OCI-LY1 (cell line): ENCODE measurements at regions not wholly inside any gene's neighbourhood (a gene's known extent, or its start where the extent isn't known, plus 50 kb on each side); places are given as distances from the start of the nearest gene placed in this dataset.

Source experiments
- H2AFZ ChIP-seq: fragments of 200-600 bp; sonication (generic), shearing (Covaris generic); 2 replicates; pipeline ENCODE4 v1.6.0; 2014; ENCODE audit warnings: antibody characterized with exemption, mild to moderate bottlenecking, low read length
- H3F3A ChIP-seq: fragments of 200-600 bp; sonication (generic), shearing (Covaris generic); 2 replicates; pipeline ENCODE4 v1.6.0; 2014; ENCODE audit warnings: mild to moderate bottlenecking, antibody characterized with exemption, low read length, moderate library complexity; ENCODE audit not compliant: insufficient read depth
- H3K27ac ChIP-seq: fragments of 200-600 bp; sonication (generic); 2 replicates; pipeline ENCODE4 v1.5.1; 2014; ENCODE audit warnings: low read length, mixed run types, mild to moderate bottlenecking, low read depth; ENCODE audit not compliant: poor library complexity, severe bottlenecking
- H3K27me3 ChIP-seq: fragments of 200-600 bp; sonication (generic); 2 replicates; pipeline ENCODE4 v1.6.0; 2014; ENCODE audit warnings: antibody characterized with exemption, mild to moderate bottlenecking, low read length, moderate library complexity; ENCODE audit not compliant: insufficient read depth
- H3K36me3 ChIP-seq: fragments of 200-600 bp; sonication (generic); 2 replicates; pipeline ENCODE4 v1.6.1; 2014; ENCODE audit warnings: mild to moderate bottlenecking, antibody characterized with exemption, low read length, moderate library complexity, mixed read lengths; ENCODE audit not compliant: insufficient read depth
- H3K4me1 ChIP-seq: fragments of 200-600 bp; sonication (generic); 2 replicates; pipeline ENCODE4 v1.5.1; 2014; ENCODE audit warnings: mild to moderate bottlenecking, low read length, moderate library complexity; ENCODE audit not compliant: insufficient read depth, severe bottlenecking
- H3K4me2 ChIP-seq: fragments of 200-600 bp; sonication (generic), shearing (Covaris generic); 2 replicates; pipeline ENCODE4 v1.6.1; 2014; ENCODE audit warnings: low read length
- H3K4me3 ChIP-seq: fragments of 200-600 bp; sonication (generic); 2 replicates; pipeline ENCODE4 v1.5.1; 2014; ENCODE audit warnings: low read length, low read depth, mild to moderate bottlenecking, mixed read lengths; ENCODE audit not compliant: poor library complexity, severe bottlenecking
- H3K79me2 ChIP-seq: fragments of 200-600 bp; shearing (Covaris generic); 2 replicates; pipeline ENCODE4 v1.6.1; 2016; ENCODE audit warnings: mixed run types, low read length, mixed read lengths; ENCODE audit not compliant: insufficient read depth
- H3K9ac ChIP-seq: fragments of 200-600 bp; sonication (generic), shearing (Covaris generic); 2 replicates; pipeline ENCODE4 v1.6.1; 2014; ENCODE audit warnings: mild to moderate bottlenecking, low read length, mixed read lengths
- H3K9me2 ChIP-seq: fragments of 200-600 bp; sonication (generic), shearing (Covaris generic); 2 replicates; pipeline ENCODE4 v1.6.1; 2014; ENCODE audit warnings: low read depth, mild to moderate bottlenecking, low read length, mixed read lengths
- H3K9me3 ChIP-seq: fragments of 200-600 bp; shearing (Covaris generic); 2 replicates; pipeline ENCODE4 v1.6.1; 2014; ENCODE audit warnings: low read length, mixed read lengths
- H4K20me1 ChIP-seq: fragments of 200-600 bp; sonication (generic), shearing (Covaris generic); 2 replicates; pipeline ENCODE4 v1.6.0; 2016; ENCODE audit warnings: mild to moderate bottlenecking, low read length; ENCODE audit not compliant: insufficient read depth
- EZH2 ChIP-seq: fragments of 200-600 bp; sonication (generic), shearing (Covaris generic); IDR thresholded peaks from 2 replicates; pipeline ENCODE4 v1.8.0; 2017; ENCODE audit warnings: borderline replicate concordance, mixed run types, mild to moderate bottlenecking, antibody characterized with exemption, low read length, moderate library complexity, mixed read lengths
- TF ChIP-seq, protein P1 (sequence below): fragments of 200-600 bp; sonication (generic), shearing (Covaris generic); IDR thresholded peaks from 2 replicates; pipeline ENCODE4 v1.5.1; 2017; ENCODE audit warnings: mild to moderate bottlenecking, antibody characterized with exemption, low read length, moderate library complexity, mixed read lengths

DNA sequence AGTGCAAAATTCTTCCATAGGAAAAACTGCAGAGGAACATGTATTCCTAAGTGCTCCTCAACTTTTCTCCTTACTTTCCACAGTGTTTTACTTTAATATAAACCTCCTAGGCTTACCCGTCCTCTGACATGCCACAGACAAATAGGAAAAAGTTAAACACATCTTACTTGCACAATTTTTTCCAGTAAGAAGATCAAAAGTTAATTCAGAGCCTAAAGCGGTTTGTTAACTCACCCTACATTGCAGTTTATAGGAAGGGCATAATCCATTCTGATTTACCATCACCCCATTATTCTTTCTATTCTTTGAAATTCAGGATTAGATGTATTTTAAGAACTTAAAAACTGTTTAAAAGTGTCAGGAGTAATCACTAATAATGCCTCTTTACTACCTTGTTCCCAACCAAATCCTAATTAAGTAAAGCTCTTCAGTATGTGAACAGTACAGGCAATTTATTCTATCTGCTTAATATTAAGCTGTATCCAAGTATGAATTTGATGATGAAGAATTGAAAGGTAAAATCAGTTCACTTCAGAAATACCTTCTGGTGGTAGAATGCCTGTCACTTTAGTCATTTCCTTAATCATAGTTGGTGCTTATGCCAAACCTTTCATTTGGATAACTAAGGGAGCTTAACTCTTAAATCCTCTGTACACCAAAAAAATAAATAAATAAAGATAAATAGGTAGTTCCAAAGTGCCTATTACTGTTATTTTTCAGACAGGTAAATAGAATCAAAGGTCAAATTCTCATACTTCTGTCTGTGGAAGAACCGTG lies 292.0 kb downstream of the ALDH8A1 start:
- H3K9ac ChIP-seq: no peak overlapping the region
- no peaks in the 10 kb centered on the region for H3K36me3 ChIP-seq
- no peaks in the 10 kb centered on the region for H3K79me2 ChIP-seq
- H3K4me1 ChIP-seq: no peaks in the 10 kb centered on the region
- H2AFZ ChIP-seq: no peak overlapping the region
- no peaks in the 10 kb centered on the region for H3K9me3 ChIP-seq
- H3K4me2 ChIP-seq: no peak overlapping the region
- no peaks in the 10 kb centered on the region for H3F3A ChIP-seq
- no peaks in the 10 kb centered on the region for H3K27me3 ChIP-seq
- no peak overlapping the region for H3K4me3 ChIP-seq
- H3K27ac ChIP-seq: no peak overlapping the region
- H3K9me2 ChIP-seq: no peaks in the 10 kb centered on the region
- TF ChIP-seq, protein P1, sequence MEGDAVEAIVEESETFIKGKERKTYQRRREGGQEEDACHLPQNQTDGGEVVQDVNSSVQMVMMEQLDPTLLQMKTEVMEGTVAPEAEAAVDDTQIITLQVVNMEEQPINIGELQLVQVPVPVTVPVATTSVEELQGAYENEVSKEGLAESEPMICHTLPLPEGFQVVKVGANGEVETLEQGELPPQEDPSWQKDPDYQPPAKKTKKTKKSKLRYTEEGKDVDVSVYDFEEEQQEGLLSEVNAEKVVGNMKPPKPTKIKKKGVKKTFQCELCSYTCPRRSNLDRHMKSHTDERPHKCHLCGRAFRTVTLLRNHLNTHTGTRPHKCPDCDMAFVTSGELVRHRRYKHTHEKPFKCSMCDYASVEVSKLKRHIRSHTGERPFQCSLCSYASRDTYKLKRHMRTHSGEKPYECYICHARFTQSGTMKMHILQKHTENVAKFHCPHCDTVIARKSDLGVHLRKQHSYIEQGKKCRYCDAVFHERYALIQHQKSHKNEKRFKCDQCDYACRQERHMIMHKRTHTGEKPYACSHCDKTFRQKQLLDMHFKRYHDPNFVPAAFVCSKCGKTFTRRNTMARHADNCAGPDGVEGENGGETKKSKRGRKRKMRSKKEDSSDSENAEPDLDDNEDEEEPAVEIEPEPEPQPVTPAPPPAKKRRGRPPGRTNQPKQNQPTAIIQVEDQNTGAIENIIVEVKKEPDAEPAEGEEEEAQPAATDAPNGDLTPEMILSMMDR: no peak
- no peak for TF ChIP-seq EZH2
- no peaks in the 10 kb centered on the region for H4K20me1 ChIP-seq

DNA sequence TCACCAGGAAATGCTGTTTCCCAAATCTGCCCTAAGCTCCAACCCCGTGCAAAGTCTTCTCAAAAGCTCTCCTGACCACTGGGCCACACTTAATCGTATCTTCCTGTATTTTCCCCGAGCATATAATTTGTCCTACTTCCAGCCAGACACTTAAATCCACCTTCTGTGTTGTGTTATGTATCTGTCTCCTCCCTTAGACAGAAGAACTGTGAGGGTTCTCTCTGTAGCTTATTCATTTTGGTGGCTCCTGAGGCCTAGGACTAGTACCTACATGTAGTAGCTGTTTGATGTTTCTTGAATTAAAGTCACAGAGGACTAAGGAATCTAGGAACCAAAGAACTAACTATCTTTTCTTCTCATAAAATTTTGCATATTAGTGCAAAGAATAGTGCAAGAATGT lies 292.6 kb downstream of the ALDH8A1 start:
- no peaks in the 10 kb centered on the region for H4K20me1 ChIP-seq
- no peaks in the 10 kb centered on the region for H3K36me3 ChIP-seq
- H3K27me3 ChIP-seq: no peaks in the 10 kb centered on the region
- H3K79me2 ChIP-seq: no peaks in the 10 kb centered on the region
- H3F3A ChIP-seq: no peaks in the 10 kb centered on the region
- no peak overlapping the region for H3K4me3 ChIP-seq
- H3K9me3 ChIP-seq: no peaks in the 10 kb centered on the region
- H3K9me2 ChIP-seq: no peaks in the 10 kb centered on the region
- no peak overlapping the region for H2AFZ ChIP-seq
- H3K4me2 ChIP-seq: no peak overlapping the region
- H3K9ac ChIP-seq: no peak overlapping the region
- no peaks in the 10 kb centered on the region for H3K4me1 ChIP-seq
- H3K27ac ChIP-seq: no peak overlapping the region
- TF ChIP-seq EZH2: no peak
- TF ChIP-seq, protein P1: no peak

- Histone ChIP-seq H3K9me3 (no peaks in the 10 kb centered on the region), H3K27ac (no peak overlapping the region), H3K4me3 (no peak overlapping the region), H3K9me2 (no peaks in the 10 kb centered on the region), H3K79me2 (no peaks in the 10 kb centered on the region), H3K4me1 (no peaks in the 10 kb centered on the region), H3K36me3 (no peaks in the 10 kb centered on the region), H4K20me1 (no peaks in the 10 kb centered on the region), H3F3A (no peaks in the 10 kb centered on the region), H2AFZ (no peak overlapping the region), H3K9ac (no peak overlapping the region), H3K27me3 (no peaks in the 10 kb centered on the region), H3K4me2 (no peak overlapping the region)
- no peak for TF ChIP-seq EZH2
- TF ChIP-seq, protein P1: no peak
Measured at GRCh38 chr6:134654751-134655150, 295.1 kb downstream of the ALDH8A1 start.
